ENCODE measurements at regions not wholly inside any gene's neighbourhood (a gene's known extent, or its start where the extent isn't known, plus 50 kb on each side); places are given as distances from the start of the nearest gene placed in this dataset.

GRCh38 chr2:183214680-183215079 lies 90.4 kb downstream of the NUP35 start:
- intact Hi-C loops (cut with micrococcal nuclease): no loop called here

GRCh38 chr2:183215917-183216316 lies 91.7 kb downstream of the NUP35 start:
- intact Hi-C loops (cut with micrococcal nuclease): no loop called here

GRCh38 chr2:183219888-183220287 lies 95.6 kb downstream of the NUP35 start:
- intact Hi-C loops (cut with micrococcal nuclease): no loop called here

- intact Hi-C loops (cut with micrococcal nuclease): no loop called here
These were observed 98.5 kb downstream of the NUP35 start for GRCh38 chr2:183222751-183223150.

- intact Hi-C loops (cut with micrococcal nuclease): no loop called here
These were observed 100.7 kb downstream of the NUP35 start for GRCh38 chr2:183224948-183225347.

GRCh38 chr2:183227176-183227575 lies 102.9 kb downstream of the NUP35 start:
- intact Hi-C loops (cut with micrococcal nuclease): no loop called here

- intact Hi-C loops (cut with micrococcal nuclease): no loop called here
These were observed 105.1 kb downstream of the NUP35 start for GRCh38 chr2:183229386-183229785.

GRCh38 chr2:183232161-183232865 lies 108.1 kb downstream of the NUP35 start:
- intact Hi-C loops (cut with micrococcal nuclease): no loop called here

- intact Hi-C loops (cut with micrococcal nuclease): no loop called here
These were observed 118.7 kb downstream of the NUP35 start for GRCh38 chr2:183242937-183243336.

GRCh38 chr2:183243758-183244157 lies 119.5 kb downstream of the NUP35 start:
- intact Hi-C loops (cut with micrococcal nuclease): no loop called here

GRCh38 chr2:183244300-183244844 lies 120.1 kb downstream of the NUP35 start:
- intact Hi-C loops (cut with micrococcal nuclease): no loop called here

GRCh38 chr2:183248866-183249567 lies 124.8 kb downstream of the NUP35 start:
- intact Hi-C loops (cut with micrococcal nuclease): no loop called here

GRCh38 chr2:183250061-183250460 lies 125.8 kb downstream of the NUP35 start:
- intact Hi-C loops (cut with micrococcal nuclease): no loop called here

GRCh38 chr2:183250472-183250871 lies 126.2 kb downstream of the NUP35 start:
- intact Hi-C loops (cut with micrococcal nuclease): no loop called here

GRCh38 chr2:183253441-183254130 lies 129.3 kb downstream of the NUP35 start:
- intact Hi-C loops (cut with micrococcal nuclease): no loop called here

- intact Hi-C loops (cut with micrococcal nuclease): no loop called here
These were observed 131.2 kb downstream of the NUP35 start for GRCh38 chr2:183255411-183255810.

GRCh38 chr2:183259921-183260320 lies 135.7 kb downstream of the NUP35 start:
- intact Hi-C loops (cut with micrococcal nuclease): no loop called here

- intact Hi-C loops (cut with micrococcal nuclease): no loop called here
These were observed 136.3 kb downstream of the NUP35 start for GRCh38 chr2:183260527-183260926.

GRCh38 chr2:183264890-183265535 lies 140.8 kb downstream of the NUP35 start:
- intact Hi-C loops (cut with micrococcal nuclease): no loop called here

- intact Hi-C loops (cut with micrococcal nuclease): no loop called here
These were observed 143.0 kb downstream of the NUP35 start for GRCh38 chr2:183267148-183267827.

- intact Hi-C loops (cut with micrococcal nuclease): no loop called here
These were observed 145.7 kb downstream of the NUP35 start for GRCh38 chr2:183269956-183270355.
